ENCODE measurements at regions not wholly inside any gene's neighbourhood (a gene's known extent, or its start where the extent isn't known, plus 50 kb on each side); places are given as distances from the start of the nearest gene placed in this dataset.

DNA sequence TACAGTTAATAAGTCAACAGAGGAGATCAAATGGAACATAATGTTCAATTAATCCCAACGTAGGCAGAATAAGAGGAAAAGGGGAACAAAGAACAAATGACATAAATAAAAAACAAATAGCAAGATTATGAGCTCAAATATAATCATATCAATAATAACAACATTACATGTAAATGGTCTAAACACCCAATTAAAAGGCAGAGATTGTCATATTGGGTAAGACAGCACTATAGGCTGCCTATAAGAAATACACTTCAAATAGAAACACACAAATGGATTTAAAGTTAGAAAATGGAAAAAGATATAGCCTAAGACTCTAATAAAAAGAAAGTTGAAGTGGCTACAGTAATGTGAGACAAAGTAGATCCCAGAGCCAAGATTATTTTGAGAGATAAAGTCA, 126.4 kb upstream of the PTER start:
- TF ChIP-seq SIN3A (IDR thresholded peaks at IDR 0.05; ENCODE audit: borderline replicate concordance, insufficient read depth, low read length) (no peak), TAF1 (IDR thresholded peaks at IDR 0.05; ENCODE audit: borderline replicate concordance, insufficient read depth, low read length) (no peak), POLR2AphosphoS5 (IDR thresholded peaks at IDR 0.05; ENCODE audit: low read depth, low read length) (no peak), FOXP2 (optimal IDR thresholded peaks at IDR 0.05; ENCODE audit: borderline replicate concordance, extremely low read depth, extremely low read length, insufficient read depth) (no peak)
- TF ChIP-seq, protein P1, sequence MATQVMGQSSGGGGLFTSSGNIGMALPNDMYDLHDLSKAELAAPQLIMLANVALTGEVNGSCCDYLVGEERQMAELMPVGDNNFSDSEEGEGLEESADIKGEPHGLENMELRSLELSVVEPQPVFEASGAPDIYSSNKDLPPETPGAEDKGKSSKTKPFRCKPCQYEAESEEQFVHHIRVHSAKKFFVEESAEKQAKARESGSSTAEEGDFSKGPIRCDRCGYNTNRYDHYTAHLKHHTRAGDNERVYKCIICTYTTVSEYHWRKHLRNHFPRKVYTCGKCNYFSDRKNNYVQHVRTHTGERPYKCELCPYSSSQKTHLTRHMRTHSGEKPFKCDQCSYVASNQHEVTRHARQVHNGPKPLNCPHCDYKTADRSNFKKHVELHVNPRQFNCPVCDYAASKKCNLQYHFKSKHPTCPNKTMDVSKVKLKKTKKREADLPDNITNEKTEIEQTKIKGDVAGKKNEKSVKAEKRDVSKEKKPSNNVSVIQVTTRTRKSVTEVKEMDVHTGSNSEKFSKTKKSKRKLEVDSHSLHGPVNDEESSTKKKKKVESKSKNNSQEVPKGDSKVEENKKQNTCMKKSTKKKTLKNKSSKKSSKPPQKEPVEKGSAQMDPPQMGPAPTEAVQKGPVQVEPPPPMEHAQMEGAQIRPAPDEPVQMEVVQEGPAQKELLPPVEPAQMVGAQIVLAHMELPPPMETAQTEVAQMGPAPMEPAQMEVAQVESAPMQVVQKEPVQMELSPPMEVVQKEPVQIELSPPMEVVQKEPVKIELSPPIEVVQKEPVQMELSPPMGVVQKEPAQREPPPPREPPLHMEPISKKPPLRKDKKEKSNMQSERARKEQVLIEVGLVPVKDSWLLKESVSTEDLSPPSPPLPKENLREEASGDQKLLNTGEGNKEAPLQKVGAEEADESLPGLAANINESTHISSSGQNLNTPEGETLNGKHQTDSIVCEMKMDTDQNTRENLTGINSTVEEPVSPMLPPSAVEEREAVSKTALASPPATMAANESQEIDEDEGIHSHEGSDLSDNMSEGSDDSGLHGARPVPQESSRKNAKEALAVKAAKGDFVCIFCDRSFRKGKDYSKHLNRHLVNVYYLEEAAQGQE (IDR thresholded peaks at IDR 0.05; ENCODE audit: insufficient read depth in 1 of 2, low read depth in 2 of 2, low read length in 2 of 2), result no peak

DNA sequence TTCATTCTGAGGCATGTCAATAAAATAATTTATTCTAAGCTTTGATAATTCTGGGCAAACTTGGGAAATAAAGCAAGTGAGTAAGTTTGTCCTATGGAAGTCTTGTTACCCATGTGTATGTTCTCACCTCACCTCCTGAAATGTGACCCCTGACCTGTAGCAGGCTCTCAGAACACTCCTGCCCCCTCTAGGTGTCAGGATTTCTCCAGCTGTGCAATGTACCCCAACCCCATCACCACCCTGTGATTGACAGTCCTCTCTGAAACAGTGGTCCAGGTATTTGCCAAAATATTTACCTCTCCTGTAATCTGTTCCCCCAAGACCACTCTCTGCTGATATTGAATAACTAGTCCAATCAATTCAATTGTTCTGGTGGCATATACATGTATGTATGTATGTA, 122.6 kb upstream of the PTER start:
- no peak for TF ChIP-seq TAF1 (IDR thresholded peaks at IDR 0.05; ENCODE audit: borderline replicate concordance, insufficient read depth, low read length)
- TF ChIP-seq FOXP2 (optimal IDR thresholded peaks at IDR 0.05; ENCODE audit: borderline replicate concordance, extremely low read depth, extremely low read length, insufficient read depth), result no peak
- TF ChIP-seq, protein P1 (IDR thresholded peaks at IDR 0.05; ENCODE audit: insufficient read depth in 1 of 2, low read depth in 2 of 2, low read length in 2 of 2), result no peak
- TF ChIP-seq SIN3A (IDR thresholded peaks at IDR 0.05; ENCODE audit: borderline replicate concordance, insufficient read depth, low read length), result no peak
- no peak for TF ChIP-seq POLR2AphosphoS5 (IDR thresholded peaks at IDR 0.05; ENCODE audit: low read depth, low read length)

DNA sequence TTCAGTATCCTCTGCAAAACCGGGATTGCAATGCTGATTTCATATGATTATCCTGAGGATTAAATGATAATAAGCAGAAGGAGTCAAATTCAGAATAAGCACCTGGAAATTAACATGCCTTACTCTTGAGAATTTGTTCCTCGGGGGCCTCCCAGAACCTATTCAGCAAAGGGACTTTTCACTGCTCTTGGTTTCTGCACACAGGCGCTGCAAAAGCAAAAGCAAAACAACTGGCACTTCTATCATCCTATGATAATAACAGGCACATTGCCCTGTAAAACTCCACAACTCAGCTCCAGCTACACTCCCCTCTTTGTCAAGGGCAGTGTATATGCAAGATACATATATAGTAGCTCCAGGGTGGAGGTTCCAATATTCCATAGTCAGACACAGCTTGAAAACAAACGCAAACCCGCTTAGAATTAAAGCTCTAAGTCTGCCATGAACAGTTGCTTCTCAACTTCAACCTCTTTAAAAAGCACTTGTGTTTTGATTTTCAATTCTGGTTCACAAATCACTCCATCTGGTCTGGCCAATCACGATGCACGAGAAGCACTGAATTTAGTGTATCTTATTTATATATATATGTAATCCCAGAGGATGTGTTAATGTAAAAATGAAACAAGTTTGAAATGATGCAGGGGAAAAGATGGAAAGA, 119.9 kb upstream of the PTER start:
- no peak for TF ChIP-seq TAF1 (IDR thresholded peaks at IDR 0.05; ENCODE audit: borderline replicate concordance, insufficient read depth, low read length)
- no peak for TF ChIP-seq SIN3A (IDR thresholded peaks at IDR 0.05; ENCODE audit: borderline replicate concordance, insufficient read depth, low read length)
- TF ChIP-seq FOXP2 (optimal IDR thresholded peaks at IDR 0.05; ENCODE audit: borderline replicate concordance, extremely low read depth, extremely low read length, insufficient read depth), result no peak
- no peak for TF ChIP-seq POLR2AphosphoS5 (IDR thresholded peaks at IDR 0.05; ENCODE audit: low read depth, low read length)
- TF ChIP-seq, protein P1 (IDR thresholded peaks at IDR 0.05; ENCODE audit: insufficient read depth in 1 of 2, low read depth in 2 of 2, low read length in 2 of 2), result no peak

DNA sequence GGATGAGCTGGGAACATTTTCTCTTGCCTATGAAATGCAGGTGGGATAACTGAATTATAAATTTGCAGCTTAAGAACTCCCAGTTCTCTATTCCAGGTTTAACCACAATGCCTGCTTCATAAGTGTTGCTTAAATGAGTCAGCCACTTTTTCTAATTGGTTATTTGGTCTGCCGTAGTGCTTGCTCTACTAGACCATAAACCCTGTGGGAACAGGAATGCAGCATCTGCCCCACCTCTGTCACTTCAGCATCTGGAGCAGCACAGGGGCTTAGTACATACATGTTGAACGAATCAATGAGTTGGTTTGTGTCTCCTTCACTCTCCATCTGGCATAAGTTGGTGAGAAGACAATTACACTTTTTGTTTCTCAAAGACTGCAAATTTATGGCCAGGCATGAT, 95.2 kb upstream of the PTER start:
- no peak for TF ChIP-seq SIN3A (IDR thresholded peaks at IDR 0.05; ENCODE audit: borderline replicate concordance, insufficient read depth, low read length)
- TF ChIP-seq, protein P1 (IDR thresholded peaks at IDR 0.05; ENCODE audit: insufficient read depth in 1 of 2, low read depth in 2 of 2, low read length in 2 of 2), result no peak
- TF ChIP-seq POLR2AphosphoS5 (IDR thresholded peaks at IDR 0.05; ENCODE audit: low read depth, low read length), result no peak
- TF ChIP-seq TAF1 (IDR thresholded peaks at IDR 0.05; ENCODE audit: borderline replicate concordance, insufficient read depth, low read length), result no peak
- TF ChIP-seq FOXP2 (optimal IDR thresholded peaks at IDR 0.05; ENCODE audit: borderline replicate concordance, extremely low read depth, extremely low read length, insufficient read depth), result no peak

Data from PFSK-1 (cell line).